DOHH2 (cell line): ENCODE measurements at regions not wholly inside any gene's neighbourhood (a gene's known extent, or its start where the extent isn't known, plus 50 kb on each side); places are given as distances from the start of the nearest gene placed in this dataset.

ENCODE experiments used
- CTCF ChIP-seq: fragments of 200-600 bp; sonication (generic); IDR thresholded peaks from one replicate; pipeline ENCODE4 v1.5.1; 2014; ENCODE audit warnings: antibody characterized with exemption, mild to moderate bottlenecking, low read depth, low read length; ENCODE audit not compliant: poor library complexity, severe bottlenecking
- EZH2phosphoT487 ChIP-seq: fragments of 200-600 bp; sonication (generic); IDR thresholded peaks from 2 replicates; pipeline ENCODE4 v1.6.1; 2017; ENCODE audit warnings: borderline replicate concordance, mild to moderate bottlenecking, antibody characterized with exemption, low read length, moderate library complexity, mixed read lengths

- no peak for TF ChIP-seq CTCF
- TF ChIP-seq EZH2phosphoT487, result no peak
Measured at GRCh38 chr3:168885028-168885427, 778.5 kb downstream of the MECOM start.
